HEK293T (cell line): ENCODE measurements at regions not wholly inside any gene's neighbourhood (a gene's known extent, or its start where the extent isn't known, plus 50 kb on each side); places are given as distances from the start of the nearest gene placed in this dataset.

Experiments used
- FOXK2 ChIP-seq: fragments of 450-650 bp; IDR thresholded peaks from 2 replicates; pipeline ENCODE4 v1.6.1; 2016; ENCODE audit warnings: mild to moderate bottlenecking
- FOXM1 ChIP-seq: fragments of 450-650 bp; IDR thresholded peaks from 2 replicates; pipeline ENCODE4 v1.6.1; 2017; ENCODE audit warnings: mild to moderate bottlenecking, borderline replicate concordance

DNA sequence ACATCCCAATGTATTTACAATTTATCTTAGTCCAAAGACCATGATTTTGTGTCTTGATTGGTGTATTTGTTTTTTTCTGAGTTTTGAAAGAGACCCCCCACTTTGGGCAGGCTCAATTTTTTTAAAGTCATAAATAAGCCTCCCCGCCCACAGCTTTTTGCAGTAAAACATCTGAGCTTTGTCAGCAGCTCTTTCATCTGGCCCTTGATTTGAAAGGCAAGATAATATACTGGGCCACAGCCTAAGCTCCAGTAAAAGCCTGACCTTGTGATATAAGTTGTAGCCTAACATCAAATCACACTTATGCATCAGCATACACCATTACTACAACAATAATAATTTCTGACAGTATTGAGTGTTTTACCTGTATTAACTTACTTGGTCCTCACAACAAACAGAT lies 51.3 kb upstream of the SERTAD2 start:
- TF ChIP-seq FOXK2 = no peak
- no peak for TF ChIP-seq FOXM1
